Liver (tissue), 3 donors: ENCODE measurements at regions not wholly inside any gene's neighbourhood (a gene's known extent, or its start where the extent isn't known, plus 50 kb on each side); places are given as distances from the start of the nearest gene placed in this dataset.
"Not testable (repeated sequence)": the region's sequence is repeated elsewhere in the genome, so short reads cannot be mapped to it uniquely, and the experiment has no call there.

Experiments
- FOXA2 ChIP-seq: IDR thresholded peaks from 2 replicates; pipeline ENCODE4 v1.6.1; 2016; ENCODE audit warnings: antibody characterized with exemption
- GABPA ChIP-seq, 2 donors: IDR thresholded peaks in 1 of 2; conservative IDR thresholded peaks in 1 of 2; 2 replicates each; pipeline ENCODE4 v1.6.1; 2016; ENCODE audit warnings: antibody characterized with exemption in 2 of 2, mild to moderate bottlenecking in 1 of 2, moderate library complexity in 1 of 2
- JUND ChIP-seq, 2 donors: IDR thresholded peaks; 2 replicates each; pipeline ENCODE4 v1.6.1; 2016; ENCODE audit warnings: antibody characterized with exemption in 2 of 2
- RAD21 ChIP-seq, 2 donors: IDR thresholded peaks; 2 replicates each; pipeline ENCODE4 v1.6.1; 2016; ENCODE audit warnings: antibody characterized with exemption in 2 of 2, mild to moderate bottlenecking in 2 of 2
- RXRA ChIP-seq, 2 donors: IDR thresholded peaks; 2 replicates each; pipeline ENCODE4 v1.6.1; 2017 to 2018; ENCODE audit warnings: antibody characterized with exemption in 2 of 2, mild to moderate bottlenecking in 1 of 2
- SP1 ChIP-seq: IDR thresholded peaks from 2 replicates; pipeline ENCODE4 v1.6.1; 2018; ENCODE audit warnings: antibody characterized with exemption, mild to moderate bottlenecking
- TAF1 ChIP-seq: conservative IDR thresholded peaks from 2 replicates; pipeline ENCODE4 v1.6.1; 2016; ENCODE audit warnings: antibody characterized with exemption, mild to moderate bottlenecking
- YY1 ChIP-seq: IDR thresholded peaks from 2 replicates; pipeline ENCODE4 v1.6.1; 2016; ENCODE audit warnings: antibody characterized with exemption, mild to moderate bottlenecking
- TF ChIP-seq, protein P1 (sequence below): fragments of 150-350 bp; IDR thresholded peaks from 2 replicates; pipeline ENCODE4 v1.5.1; 2017; ENCODE audit warnings: improper control_type of control experiment, low read depth, low read length; ENCODE audit not compliant: missing input control
- TF ChIP-seq, protein P2 (sequence below): IDR thresholded peaks from 2 replicates; pipeline ENCODE4 v1.6.1; 2016; ENCODE audit warnings: antibody characterized with exemption, mild to moderate bottlenecking
- TF ChIP-seq, protein P3 (sequence below): IDR thresholded peaks from 2 replicates; pipeline ENCODE4 v1.6.1; 2016; ENCODE audit warnings: antibody characterized with exemption
- TF ChIP-seq, protein P4 (sequence below): IDR thresholded peaks from 2 replicates; pipeline ENCODE4 v1.6.1; 2016; ENCODE audit warnings: antibody characterized with exemption
- TF ChIP-seq, protein P5 (sequence below): IDR thresholded peaks from 2 replicates; pipeline ENCODE4 v1.6.1; 2016; ENCODE audit warnings: antibody characterized with exemption
- donor health status: healthy.
- donor health status: healthy.

DNA sequence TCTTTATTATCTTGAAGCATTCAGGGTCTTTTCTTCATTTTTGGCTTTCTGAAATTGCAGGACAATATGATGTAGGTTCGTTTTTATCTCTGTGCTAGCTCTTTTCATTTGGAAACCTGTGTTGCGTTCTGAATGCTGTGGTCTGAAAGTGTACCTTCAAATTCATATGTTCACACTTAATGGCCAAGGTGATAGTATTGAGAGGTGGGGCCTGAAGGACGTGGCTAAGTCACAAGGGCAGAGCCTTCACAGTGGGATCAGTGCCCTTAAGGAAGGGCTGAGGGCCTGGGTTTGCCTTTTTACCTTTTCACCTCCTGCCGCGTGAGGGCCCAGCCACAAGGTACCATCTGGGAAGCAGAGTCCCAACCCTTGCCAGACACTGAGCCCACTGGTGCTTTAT is 93.8 kb upstream of the SAMD11 start:
- TF ChIP-seq, protein P1, sequence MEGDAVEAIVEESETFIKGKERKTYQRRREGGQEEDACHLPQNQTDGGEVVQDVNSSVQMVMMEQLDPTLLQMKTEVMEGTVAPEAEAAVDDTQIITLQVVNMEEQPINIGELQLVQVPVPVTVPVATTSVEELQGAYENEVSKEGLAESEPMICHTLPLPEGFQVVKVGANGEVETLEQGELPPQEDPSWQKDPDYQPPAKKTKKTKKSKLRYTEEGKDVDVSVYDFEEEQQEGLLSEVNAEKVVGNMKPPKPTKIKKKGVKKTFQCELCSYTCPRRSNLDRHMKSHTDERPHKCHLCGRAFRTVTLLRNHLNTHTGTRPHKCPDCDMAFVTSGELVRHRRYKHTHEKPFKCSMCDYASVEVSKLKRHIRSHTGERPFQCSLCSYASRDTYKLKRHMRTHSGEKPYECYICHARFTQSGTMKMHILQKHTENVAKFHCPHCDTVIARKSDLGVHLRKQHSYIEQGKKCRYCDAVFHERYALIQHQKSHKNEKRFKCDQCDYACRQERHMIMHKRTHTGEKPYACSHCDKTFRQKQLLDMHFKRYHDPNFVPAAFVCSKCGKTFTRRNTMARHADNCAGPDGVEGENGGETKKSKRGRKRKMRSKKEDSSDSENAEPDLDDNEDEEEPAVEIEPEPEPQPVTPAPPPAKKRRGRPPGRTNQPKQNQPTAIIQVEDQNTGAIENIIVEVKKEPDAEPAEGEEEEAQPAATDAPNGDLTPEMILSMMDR, result not testable (repeated sequence)
- TF ChIP-seq YY1; TAF1; SP1; RAD21 (IDR thresholded peaks at IDR 0.05); GABPA (IDR thresholded peaks at IDR 0.05 in 1 of 2, conservative IDR thresholded peaks at IDR 0.05 in 1 of 2); JUND (IDR thresholded peaks at IDR 0.05); FOXA2; RXRA (IDR thresholded peaks at IDR 0.05): not testable (repeated sequence)
- TF ChIP-seq, protein P2, sequence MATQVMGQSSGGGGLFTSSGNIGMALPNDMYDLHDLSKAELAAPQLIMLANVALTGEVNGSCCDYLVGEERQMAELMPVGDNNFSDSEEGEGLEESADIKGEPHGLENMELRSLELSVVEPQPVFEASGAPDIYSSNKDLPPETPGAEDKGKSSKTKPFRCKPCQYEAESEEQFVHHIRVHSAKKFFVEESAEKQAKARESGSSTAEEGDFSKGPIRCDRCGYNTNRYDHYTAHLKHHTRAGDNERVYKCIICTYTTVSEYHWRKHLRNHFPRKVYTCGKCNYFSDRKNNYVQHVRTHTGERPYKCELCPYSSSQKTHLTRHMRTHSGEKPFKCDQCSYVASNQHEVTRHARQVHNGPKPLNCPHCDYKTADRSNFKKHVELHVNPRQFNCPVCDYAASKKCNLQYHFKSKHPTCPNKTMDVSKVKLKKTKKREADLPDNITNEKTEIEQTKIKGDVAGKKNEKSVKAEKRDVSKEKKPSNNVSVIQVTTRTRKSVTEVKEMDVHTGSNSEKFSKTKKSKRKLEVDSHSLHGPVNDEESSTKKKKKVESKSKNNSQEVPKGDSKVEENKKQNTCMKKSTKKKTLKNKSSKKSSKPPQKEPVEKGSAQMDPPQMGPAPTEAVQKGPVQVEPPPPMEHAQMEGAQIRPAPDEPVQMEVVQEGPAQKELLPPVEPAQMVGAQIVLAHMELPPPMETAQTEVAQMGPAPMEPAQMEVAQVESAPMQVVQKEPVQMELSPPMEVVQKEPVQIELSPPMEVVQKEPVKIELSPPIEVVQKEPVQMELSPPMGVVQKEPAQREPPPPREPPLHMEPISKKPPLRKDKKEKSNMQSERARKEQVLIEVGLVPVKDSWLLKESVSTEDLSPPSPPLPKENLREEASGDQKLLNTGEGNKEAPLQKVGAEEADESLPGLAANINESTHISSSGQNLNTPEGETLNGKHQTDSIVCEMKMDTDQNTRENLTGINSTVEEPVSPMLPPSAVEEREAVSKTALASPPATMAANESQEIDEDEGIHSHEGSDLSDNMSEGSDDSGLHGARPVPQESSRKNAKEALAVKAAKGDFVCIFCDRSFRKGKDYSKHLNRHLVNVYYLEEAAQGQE, result not testable (repeated sequence)
- TF ChIP-seq, protein P3, sequence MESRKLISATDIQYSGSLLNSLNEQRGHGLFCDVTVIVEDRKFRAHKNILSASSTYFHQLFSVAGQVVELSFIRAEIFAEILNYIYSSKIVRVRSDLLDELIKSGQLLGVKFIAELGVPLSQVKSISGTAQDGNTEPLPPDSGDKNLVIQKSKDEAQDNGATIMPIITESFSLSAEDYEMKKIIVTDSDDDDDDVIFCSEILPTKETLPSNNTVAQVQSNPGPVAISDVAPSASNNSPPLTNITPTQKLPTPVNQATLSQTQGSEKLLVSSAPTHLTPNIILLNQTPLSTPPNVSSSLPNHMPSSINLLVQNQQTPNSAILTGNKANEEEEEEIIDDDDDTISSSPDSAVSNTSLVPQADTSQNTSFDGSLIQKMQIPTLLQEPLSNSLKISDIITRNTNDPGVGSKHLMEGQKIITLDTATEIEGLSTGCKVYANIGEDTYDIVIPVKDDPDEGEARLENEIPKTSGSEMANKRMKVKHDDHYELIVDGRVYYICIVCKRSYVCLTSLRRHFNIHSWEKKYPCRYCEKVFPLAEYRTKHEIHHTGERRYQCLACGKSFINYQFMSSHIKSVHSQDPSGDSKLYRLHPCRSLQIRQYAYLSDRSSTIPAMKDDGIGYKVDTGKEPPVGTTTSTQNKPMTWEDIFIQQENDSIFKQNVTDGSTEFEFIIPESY, result not testable (repeated sequence)
- TF ChIP-seq, protein P4, sequence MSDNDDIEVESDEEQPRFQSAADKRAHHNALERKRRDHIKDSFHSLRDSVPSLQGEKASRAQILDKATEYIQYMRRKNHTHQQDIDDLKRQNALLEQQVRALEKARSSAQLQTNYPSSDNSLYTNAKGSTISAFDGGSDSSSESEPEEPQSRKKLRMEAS, result not testable (repeated sequence)
- TF ChIP-seq, protein P5, sequence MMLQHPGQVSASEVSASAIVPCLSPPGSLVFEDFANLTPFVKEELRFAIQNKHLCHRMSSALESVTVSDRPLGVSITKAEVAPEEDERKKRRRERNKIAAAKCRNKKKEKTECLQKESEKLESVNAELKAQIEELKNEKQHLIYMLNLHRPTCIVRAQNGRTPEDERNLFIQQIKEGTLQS, result not testable (repeated sequence)
